BJ (cell line): ENCODE measurements at regions not wholly inside any gene's neighbourhood (a gene's known extent, or its start where the extent isn't known, plus 50 kb on each side); places are given as distances from the start of the nearest gene placed in this dataset.
"Not testable (repeated sequence)": the region's sequence is repeated elsewhere in the genome, so short reads cannot be mapped to it uniquely, and the experiment has no call there.

ENCODE experiments used
- CTCF ChIA-PET: fragments of 350-600 bp; formaldehyde crosslinking; extraction: SDS; loops from one replicate; lab custom pipeline; 2021; ENCODE audit warnings: antibody characterized with exemption, inconsistent platforms; lab: Yijun Ruan, JAX
- POLR2A ChIA-PET: fragments of 300-600 bp; sonication (Branson Sonifier 250); formaldehyde crosslinking; extraction: SDS; loops from one replicate; lab custom pipeline; 2021; ENCODE audit warnings: antibody characterized with exemption; lab: Charles Lee
- DNase-seq: peaks from one replicate; pipeline ENCODE4 v3.0.0-alpha.2; 2011; ENCODE audit warnings: low read depth
- H3K27me3 ChIP-seq: 2 replicates; pipeline ENCODE4 v1.6.0; 2011; ENCODE audit warnings: low read length; ENCODE audit not compliant: control insufficient read depth, insufficient read depth
- H3K36me3 ChIP-seq: 2 replicates; pipeline ENCODE4 v1.5.1; 2011; ENCODE audit warnings: low read length; ENCODE audit not compliant: control insufficient read depth, insufficient read depth
- H3K4me3 ChIP-seq: 2 replicates; pipeline ENCODE4 v1.5.1; 2011; ENCODE audit warnings: low read depth, mild to moderate bottlenecking, control low read depth, low read length
- TF ChIP-seq, protein P1 (sequence below): IDR thresholded peaks from 2 replicates; pipeline ENCODE4 v1.5.1; 2011; ENCODE audit warnings: low read depth, mild to moderate bottlenecking, control low read depth, inconsistent platforms, low read length, moderate library complexity; ENCODE audit not compliant: insufficient read depth

- Histone ChIP-seq H3K36me3 (no peaks in the 10 kb centered on the region), H3K27me3 (no peaks in the 10 kb centered on the region), H3K4me3 (no peak overlapping the region)
- CTCF ChIA-PET = no interaction called here
- no peak for DNase-seq
- POLR2A ChIA-PET = no interaction called here
- TF ChIP-seq, protein P1, sequence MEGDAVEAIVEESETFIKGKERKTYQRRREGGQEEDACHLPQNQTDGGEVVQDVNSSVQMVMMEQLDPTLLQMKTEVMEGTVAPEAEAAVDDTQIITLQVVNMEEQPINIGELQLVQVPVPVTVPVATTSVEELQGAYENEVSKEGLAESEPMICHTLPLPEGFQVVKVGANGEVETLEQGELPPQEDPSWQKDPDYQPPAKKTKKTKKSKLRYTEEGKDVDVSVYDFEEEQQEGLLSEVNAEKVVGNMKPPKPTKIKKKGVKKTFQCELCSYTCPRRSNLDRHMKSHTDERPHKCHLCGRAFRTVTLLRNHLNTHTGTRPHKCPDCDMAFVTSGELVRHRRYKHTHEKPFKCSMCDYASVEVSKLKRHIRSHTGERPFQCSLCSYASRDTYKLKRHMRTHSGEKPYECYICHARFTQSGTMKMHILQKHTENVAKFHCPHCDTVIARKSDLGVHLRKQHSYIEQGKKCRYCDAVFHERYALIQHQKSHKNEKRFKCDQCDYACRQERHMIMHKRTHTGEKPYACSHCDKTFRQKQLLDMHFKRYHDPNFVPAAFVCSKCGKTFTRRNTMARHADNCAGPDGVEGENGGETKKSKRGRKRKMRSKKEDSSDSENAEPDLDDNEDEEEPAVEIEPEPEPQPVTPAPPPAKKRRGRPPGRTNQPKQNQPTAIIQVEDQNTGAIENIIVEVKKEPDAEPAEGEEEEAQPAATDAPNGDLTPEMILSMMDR = no peak
These were observed 229.9 kb upstream of the CRIM1 start for GRCh38 chr2:36125702-36126101.

DNA sequence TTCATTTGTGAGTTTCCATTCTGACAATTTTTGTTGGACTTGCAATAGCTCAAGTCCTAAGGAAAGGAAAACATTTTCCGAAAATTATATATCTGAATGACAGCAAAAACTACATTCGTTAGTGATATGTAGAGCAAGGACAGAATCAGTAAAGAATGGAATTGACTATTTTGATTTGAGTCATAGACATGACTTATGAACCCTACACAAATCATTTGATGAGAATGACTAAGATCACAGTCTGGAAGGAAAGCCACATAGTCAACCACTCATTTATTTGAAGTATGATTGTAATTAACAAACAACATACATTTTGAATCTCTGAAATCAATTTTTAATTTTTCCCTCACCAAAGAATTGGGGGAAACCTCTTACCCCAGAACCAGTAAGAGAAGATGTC is 231.6 kb upstream of the CRIM1 start:
- no peaks in the 10 kb centered on the region for H3K27me3 ChIP-seq
- DNase-seq = no peak
- TF ChIP-seq, protein P1 = no peak
- ChIA-PET POLR2A (no interaction called here), CTCF (no interaction called here)
- H3K4me3 ChIP-seq = no peak overlapping the region
- no peaks in the 10 kb centered on the region for H3K36me3 ChIP-seq

DNA sequence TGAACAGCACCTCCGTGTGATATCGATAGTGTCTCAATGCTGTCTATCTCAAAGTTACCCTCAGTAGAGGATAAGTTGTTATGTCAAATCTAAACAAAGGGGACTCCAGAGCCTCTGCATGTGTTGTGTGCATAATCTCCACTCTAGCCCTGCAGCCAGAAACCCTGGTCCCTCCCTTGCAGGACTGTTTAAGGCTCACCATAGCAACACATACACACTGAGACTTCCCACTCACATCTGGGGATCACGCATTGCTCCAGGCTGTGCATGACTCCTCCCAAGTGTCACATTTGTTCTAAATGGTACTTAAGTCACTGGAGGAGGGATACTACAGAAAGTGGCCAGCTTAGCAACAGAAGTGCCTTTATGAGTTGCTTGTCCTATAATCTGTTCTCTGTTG is 258.6 kb upstream of the CRIM1 start:
- no peaks in the 10 kb centered on the region for H3K27me3 ChIP-seq
- no peak for DNase-seq
- ChIA-PET CTCF (no interaction called here), POLR2A (no interaction called here)
- H3K36me3 ChIP-seq = no peaks in the 10 kb centered on the region
- TF ChIP-seq, protein P1 = no peak
- H3K4me3 ChIP-seq = no peak overlapping the region

DNA sequence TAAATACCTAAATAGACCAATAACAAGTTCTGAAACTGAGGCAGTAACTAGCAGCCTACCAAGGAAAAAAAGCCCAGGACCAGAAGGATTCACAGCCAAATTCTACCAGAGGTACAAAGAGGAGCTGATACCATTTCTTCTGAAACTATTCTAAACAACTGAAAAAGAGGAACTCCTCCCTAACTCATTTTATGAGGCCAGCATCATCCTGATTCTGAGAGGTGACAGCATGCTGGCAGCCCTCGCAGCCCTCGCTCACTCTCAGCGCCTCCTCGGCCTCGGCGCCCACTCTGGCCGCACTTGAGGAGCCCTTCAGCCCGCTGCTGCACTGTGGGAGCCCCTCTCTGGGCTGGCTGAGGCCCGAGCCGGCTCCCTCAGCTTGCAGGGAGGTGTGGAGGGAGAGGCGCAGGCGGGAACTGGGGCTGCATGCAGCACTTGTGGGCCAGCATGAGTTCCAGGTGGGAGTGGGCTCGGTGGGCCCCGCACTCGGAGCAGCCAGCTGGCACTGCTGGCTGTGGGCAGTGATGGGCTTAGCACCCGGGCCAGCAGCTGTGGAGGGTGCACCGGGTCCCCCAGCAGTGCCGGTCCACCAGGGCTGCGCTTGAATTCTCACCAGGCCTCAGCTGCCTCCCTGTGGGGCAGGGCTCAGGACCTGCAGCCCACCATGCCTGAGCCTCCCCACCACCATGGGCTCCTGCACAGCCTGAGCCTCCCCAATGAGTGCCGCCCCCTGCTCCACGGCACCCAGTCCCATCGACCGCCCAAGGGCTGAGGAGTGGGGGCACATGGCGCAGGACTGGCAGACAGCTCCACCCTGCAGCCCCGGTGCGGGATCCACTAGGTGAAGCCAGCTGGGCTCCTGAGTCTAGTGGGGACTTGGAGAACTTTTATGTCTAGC is 263.5 kb upstream of the CRIM1 start:
- CTCF ChIA-PET = not testable (repeated sequence)
- POLR2A ChIA-PET = interaction anchor here (0.6 kb wide), 1 partner anchor 72 kb away, joined by 3 read pairs; no protein-coding TSS in a partner anchor

DNA sequence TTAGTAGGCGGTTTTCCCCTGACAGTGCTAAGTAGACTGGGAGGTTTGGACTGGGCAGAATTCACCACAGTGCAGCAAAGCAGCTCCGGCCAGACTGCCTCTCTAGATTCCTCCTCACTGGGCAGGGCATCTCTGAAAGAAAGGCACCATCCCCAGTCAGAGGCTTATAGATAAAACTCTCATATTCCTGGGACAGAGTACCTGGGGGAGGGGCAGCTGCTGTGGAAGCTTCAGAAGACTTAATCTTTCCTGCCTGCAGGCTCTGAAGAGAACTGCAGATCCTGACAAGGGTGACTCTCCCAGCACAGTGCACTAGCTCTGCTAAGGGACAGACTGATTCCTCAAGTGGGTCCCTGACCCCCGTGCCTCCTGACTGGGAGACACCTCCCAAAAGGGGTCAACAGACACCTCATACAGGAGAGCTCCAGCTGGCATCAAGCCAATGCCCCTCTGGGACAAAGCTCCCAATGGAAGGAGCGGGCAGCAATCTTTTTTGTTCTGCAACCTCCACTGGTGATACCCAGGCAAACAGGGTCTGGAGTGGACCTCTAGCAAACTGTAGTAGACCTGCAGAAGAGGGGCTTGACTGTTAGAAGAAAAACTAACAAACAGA is 266.8 kb upstream of the CRIM1 start:
- TF ChIP-seq, protein P1 = no peak
- Histone ChIP-seq H3K4me3 (no peak overlapping the region), H3K36me3 (no peaks in the 10 kb centered on the region), H3K27me3 (no peaks in the 10 kb centered on the region)
- no peak for DNase-seq
- ChIA-PET POLR2A (no interaction called here), CTCF (interaction anchor here (1.2 kb wide), 1 partner anchor 10 kb away, joined by 3 read pairs; no protein-coding TSS in a partner anchor)

More for the DNA sequence above, 263.5 kb upstream of the CRIM1 start:
- not testable (repeated sequence) for DNase-seq, H3K4me3 ChIP-seq, H3K27me3 ChIP-seq, H3K36me3 ChIP-seq
